H9 (cell line): ENCODE measurements at regions not wholly inside any gene's neighbourhood (a gene's known extent, or its start where the extent isn't known, plus 50 kb on each side); places are given as distances from the start of the nearest gene placed in this dataset.

Source experiments
- DNase-seq: peaks from one replicate; pipeline ENCODE4 v3.0.0-alpha.2; 2017
- H2AFZ ChIP-seq: one replicate; pipeline ENCODE4 v1.6.1; 2013; ENCODE audit warnings: mild to moderate bottlenecking, low read length, control low read depth, moderate library complexity
- H2AK5ac ChIP-seq: 2 replicates; pipeline ENCODE4 v1.6.1; 2013; ENCODE audit warnings: low read length, control low read depth, mixed read lengths; ENCODE audit not compliant: insufficient read length
- H2BK120ac ChIP-seq: one replicate; pipeline ENCODE4 v1.6.1; 2013; ENCODE audit warnings: low read depth, mild to moderate bottlenecking, low read length, control low read depth, inconsistent platforms; ENCODE audit not compliant: poor library complexity, severe bottlenecking
- H2BK12ac ChIP-seq: 2 replicates; pipeline ENCODE4 v1.6.1; 2013; ENCODE audit warnings: low read length, control low read depth, mixed read lengths, low read depth; ENCODE audit not compliant: insufficient read length
- H2BK15ac ChIP-seq: 2 replicates; pipeline ENCODE4 v1.6.1; 2013; ENCODE audit warnings: low read depth, low read length, control low read depth
- H2BK20ac ChIP-seq: one replicate; pipeline ENCODE4 v1.6.1; 2013; ENCODE audit warnings: low read depth, mild to moderate bottlenecking, low read length, control low read depth, inconsistent platforms; ENCODE audit not compliant: poor library complexity, severe bottlenecking
- H2BK5ac ChIP-seq: 2 replicates; pipeline ENCODE4 v1.6.1; 2013; ENCODE audit warnings: low read length, control low read depth, mixed read lengths; ENCODE audit not compliant: insufficient read length
- H3K14ac ChIP-seq: 2 replicates; pipeline ENCODE4 v1.6.1; 2013; ENCODE audit warnings: low read length, control low read depth; ENCODE audit not compliant: insufficient read depth
- H3K18ac ChIP-seq: 2 replicates; pipeline ENCODE4 v1.6.1; 2013; ENCODE audit warnings: low read depth, mild to moderate bottlenecking, mixed read lengths, low read length, control low read depth; ENCODE audit not compliant: insufficient read length
- H3K23ac ChIP-seq: 2 replicates; pipeline ENCODE4 v1.6.1; 2013; ENCODE audit warnings: low read length, control low read depth, mixed read lengths, low read depth; ENCODE audit not compliant: insufficient read length
- H3K23me2 ChIP-seq: 2 replicates; pipeline ENCODE4 v1.6.1; 2013; ENCODE audit warnings: low read depth, mild to moderate bottlenecking, mixed read lengths, low read length, control low read depth; ENCODE audit not compliant: insufficient read length, poor library complexity, severe bottlenecking
- H3K27ac ChIP-seq: 2 replicates; pipeline ENCODE4 v1.5.1; 2013; ENCODE audit warnings: low read length, control low read depth, mixed read lengths, low read depth; ENCODE audit not compliant: insufficient read length
- H3K27me3 ChIP-seq: 2 replicates; pipeline ENCODE4 v1.6.1; 2013; ENCODE audit warnings: low read length, control low read depth, inconsistent platforms; ENCODE audit not compliant: insufficient read depth
- H3K4ac ChIP-seq: 2 replicates; pipeline ENCODE4 v1.6.1; 2013; ENCODE audit warnings: low read depth, mild to moderate bottlenecking, control low read depth, inconsistent platforms, low read length, moderate library complexity
- H3K4me1 ChIP-seq: 2 replicates; pipeline ENCODE4 v1.6.1; 2013; ENCODE audit warnings: low read length, control low read depth, inconsistent platforms; ENCODE audit not compliant: insufficient read depth
- H3K4me2 ChIP-seq: 2 replicates; pipeline ENCODE4 v1.6.1; 2013; ENCODE audit warnings: low read length, control low read depth, mixed read lengths; ENCODE audit not compliant: insufficient read length, insufficient read depth
- H3K56ac ChIP-seq: 2 replicates; pipeline ENCODE4 v1.6.1; 2013; ENCODE audit warnings: low read depth, mild to moderate bottlenecking, mixed read lengths, low read length, control low read depth; ENCODE audit not compliant: insufficient read length
- H3K79me1 ChIP-seq: 2 replicates; pipeline ENCODE4 v1.6.1; 2013; ENCODE audit warnings: low read depth, mild to moderate bottlenecking, moderate library complexity, low read length, control low read depth, inconsistent platforms; ENCODE audit not compliant: insufficient read depth, poor library complexity, severe bottlenecking
- H3K79me2 ChIP-seq: 2 replicates; pipeline ENCODE4 v1.6.1; 2013; ENCODE audit warnings: low read length, control low read depth, inconsistent platforms; ENCODE audit not compliant: insufficient read depth
- H3K9ac ChIP-seq: 2 replicates; pipeline ENCODE4 v1.6.1; 2013; ENCODE audit warnings: low read length, control low read depth, mixed read lengths; ENCODE audit not compliant: insufficient read length; ENCODE audit errors: extremely low read depth
- H3K9me3 ChIP-seq: one replicate; pipeline ENCODE4 v1.6.1; 2013; ENCODE audit warnings: low read depth, low read length, inconsistent platforms; ENCODE audit not compliant: control insufficient read depth
- H3T11ph ChIP-seq: one replicate; pipeline ENCODE4 v1.6.1; 2013; ENCODE audit warnings: mild to moderate bottlenecking, low read length, control low read depth, inconsistent platforms
- H4K20me1 ChIP-seq: one replicate; pipeline ENCODE4 v1.6.1; 2013; ENCODE audit not compliant: control insufficient read depth, insufficient read length, insufficient read depth
- H4K5ac ChIP-seq: 2 replicates; pipeline ENCODE4 v1.6.1; 2013; ENCODE audit warnings: low read depth, mild to moderate bottlenecking, mixed read lengths, low read length, control low read depth; ENCODE audit not compliant: insufficient read length
- H4K8ac ChIP-seq: replicated peaks from 2 replicates; pipeline ENCODE4 v1.6.1; 2013; ENCODE audit warnings: low read length, control low read depth, mixed read lengths, low read depth; ENCODE audit not compliant: insufficient read length
- H4K91ac ChIP-seq: 2 replicates; pipeline ENCODE4 v1.6.1; 2013; ENCODE audit warnings: low read depth, mild to moderate bottlenecking, moderate library complexity, mixed read lengths, low read length, control low read depth; ENCODE audit not compliant: insufficient read length
- H3K27ac Mint-ChIP-seq, 3 experiments: 2 replicates in 2 of 3; 3 replicates in 1 of 3; pipeline ENCODE4 v1.8.0; 2020 to 2021; ENCODE audit warnings: mixed read lengths in 3 of 3, mild to moderate bottlenecking in 1 of 3, moderate library complexity in 1 of 3
- H3K27me3 Mint-ChIP-seq: 2 replicates; pipeline ENCODE4 v1.8.0; 2021; ENCODE audit warnings: low read depth, mild to moderate bottlenecking, moderate library complexity, mixed read lengths
- H3K36me3 Mint-ChIP-seq, 3 experiments: 2 replicates in 2 of 3; 3 replicates in 1 of 3; pipeline ENCODE4 v1.8.0; 2020 to 2021; ENCODE audit warnings: low read depth in 3 of 3, mixed read lengths in 3 of 3; ENCODE audit not compliant: insufficient read depth in 1 of 3
- H3K4me1 Mint-ChIP-seq, 2 experiments: 2 replicates each; pipeline ENCODE4 v1.8.0; 2020; ENCODE audit warnings: mixed read lengths in 2 of 2
- H3K4me3 Mint-ChIP-seq, 2 experiments: 2 replicates in 1 of 2; 3 replicates in 1 of 2; pipeline ENCODE4 v1.8.0; 2020 to 2021; ENCODE audit warnings: mild to moderate bottlenecking in 2 of 2, mixed read lengths in 2 of 2, moderate library complexity in 1 of 2
- H3K9me3 Mint-ChIP-seq, 2 experiments: 2 replicates in 1 of 2; 3 replicates in 1 of 2; pipeline ENCODE4 v1.8.0; 2020; ENCODE audit warnings: mild to moderate bottlenecking in 2 of 2, mixed read lengths in 2 of 2, moderate library complexity in 1 of 2
- CTCF ChIP-seq: fragments of 200-600 bp; sonication (generic); conservative IDR thresholded peaks from 3 replicates; pipeline ENCODE4 v1.8.0; 2021; ENCODE audit warnings: antibody characterized with exemption, mild to moderate bottlenecking
- WGBS: extraction: QIAGEN DNeasy Blood & Tissue Kit; methylation state at CpG from one replicate; pipeline ENCODE4 v1.1.7; 2013; ENCODE audit warnings: missing lambda C conversion rate, low lambda C conversion rate, mixed read lengths; ENCODE audit not compliant: insufficient read length; ENCODE audit errors: extremely low coverage; 5-methylcytosine and 5-hydroxymethylcytosine counted together

- Histone ChIP-seq H3K79me1 (no peaks in the 10 kb centered on the region), H4K5ac (no peak overlapping the region), H3K27ac (no peak overlapping the region), H2BK5ac (no peak overlapping the region), H2BK20ac (no peak overlapping the region), H3K4me2 (no peak overlapping the region), H2BK12ac (no peak overlapping the region), H3K4me1 (peaks cover 4% of the 10 kb centered on the region; the same call in 1 of the 2 replicates), H4K20me1 (no peaks in the 10 kb centered on the region), H3K56ac (no peak overlapping the region), H3K14ac (no peak overlapping the region), H3K23me2 (no peaks in the 10 kb centered on the region), H4K91ac (no peak overlapping the region), H3K79me2 (no peaks in the 10 kb centered on the region), H3T11ph (no peak overlapping the region), H2BK15ac (no peak overlapping the region), H3K27me3 (no peaks in the 10 kb centered on the region), H4K8ac (no peak overlapping the region), H3K18ac (no peak overlapping the region), H2AK5ac (no peak overlapping the region), H3K23ac (no peak overlapping the region), H2BK120ac (no peak overlapping the region), H3K4ac (no peak overlapping the region), H3K9ac (no peak overlapping the region), H3K9me3 (no peaks in the 10 kb centered on the region), H2AFZ (no peak overlapping the region)
- Mint-ChIP-seq H3K4me1 (peaks cover 17 to 18% of the 10 kb centered on the region in 2 experiments), H3K27me3 (no peaks in the 10 kb centered on the region), H3K4me3 (no peak overlapping the region), H3K9me3 (peaks cover 3% of the 10 kb centered on the region in 2 experiments; a peak in 4 of 5 replicates), H3K36me3 (peaks cover 0 to 8% (median 3%) of the 10 kb centered on the region in 3 experiments; a peak in 5 of 7 replicates), H3K27ac (no peak overlapping the region)
- TF ChIP-seq CTCF, result no peak
- DNase-seq, result no peak
- no CpG with 5 or more reads among the region's 1 CpG for WGBS
Observed at GRCh38 chr7:145928937-145929336, 187.7 kb upstream of the CNTNAP2 start.
